ENCODE measurements at regions not wholly inside any gene's neighbourhood (a gene's known extent, or its start where the extent isn't known, plus 50 kb on each side); places are given as distances from the start of the nearest gene placed in this dataset.
"Not testable (repeated sequence)": the region's sequence is repeated elsewhere in the genome, so short reads cannot be mapped to it uniquely, and the experiment has no call there.

GRCh38 chr13:111064661-111065060 is 50.4 kb upstream of the ARHGEF7 start:
- DNase-seq = no peak

GRCh38 chr13:111062966-111063365 is 52.1 kb upstream of the ARHGEF7 start:
- no peak for DNase-seq

DNA sequence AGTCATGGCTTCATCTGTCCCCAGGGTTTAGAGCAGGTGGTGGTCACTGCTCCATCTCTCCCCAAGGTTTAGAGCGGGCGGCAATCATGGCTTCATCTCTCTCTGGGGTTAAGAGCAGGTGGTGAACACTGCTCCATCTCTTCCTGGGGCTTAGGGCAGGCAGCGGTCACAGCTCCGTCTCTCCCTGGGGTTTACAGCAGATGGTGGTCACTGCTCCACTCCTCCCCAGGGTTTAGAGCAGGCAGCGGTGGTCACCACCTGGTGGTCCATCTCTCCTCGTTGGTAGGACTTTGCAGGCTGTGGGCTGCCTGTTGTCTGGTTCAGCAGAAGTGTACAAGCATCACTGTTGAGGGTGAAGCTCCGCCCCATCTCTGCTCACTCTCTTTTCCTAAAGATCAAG is 52.8 kb upstream of the ARHGEF7 start:
- no peak for DNase-seq

- no peak for DNase-seq
Observed at GRCh38 chr13:111061358-111062045, 53.6 kb upstream of the ARHGEF7 start.

GRCh38 chr13:111060237-111060919 is 54.7 kb upstream of the ARHGEF7 start:
- no peak for DNase-seq

DNA sequence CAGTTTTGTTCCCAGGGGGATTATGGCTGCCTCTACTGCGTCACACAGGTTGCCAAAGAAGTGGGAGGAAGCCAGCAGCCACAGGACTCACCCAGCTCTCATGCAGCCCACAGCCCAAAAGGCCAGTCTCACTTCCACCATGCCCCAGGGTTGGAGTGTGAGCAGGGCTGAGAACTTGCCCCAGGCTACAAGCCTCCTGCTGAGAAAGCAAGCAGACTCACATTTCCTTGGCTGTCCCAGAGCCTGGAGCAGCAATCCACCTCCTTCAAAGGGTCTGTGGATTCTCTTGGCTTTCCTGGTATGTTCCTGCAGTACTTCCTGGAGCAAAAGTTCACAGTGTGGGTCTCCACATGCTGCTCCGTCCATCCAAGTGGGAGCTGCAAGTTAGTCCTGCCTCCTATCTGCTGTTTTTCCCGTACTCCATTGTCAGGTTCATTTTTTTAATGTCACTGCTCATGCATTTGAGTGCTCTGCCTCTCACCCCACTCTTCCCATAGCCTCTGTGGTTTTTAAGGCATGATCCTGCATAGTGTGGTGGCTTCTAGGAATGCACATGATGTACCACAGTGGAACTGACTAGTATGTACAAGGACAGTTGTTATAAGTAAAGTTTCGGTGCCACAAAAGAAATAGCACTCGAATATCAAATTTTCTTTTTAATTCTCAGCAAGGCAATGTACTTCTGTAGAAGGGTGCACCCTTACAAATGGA is 56.2 kb upstream of the ARHGEF7 start:
- no peak for DNase-seq

GRCh38 chr13:111058339-111058738 is 56.8 kb upstream of the ARHGEF7 start:
- DNase-seq = not testable (repeated sequence)

- DNase-seq = not testable (repeated sequence)
Observed at GRCh38 chr13:111051726-111052232, 63.3 kb upstream of the ARHGEF7 start.

GRCh38 chr13:111051041-111051725 is 63.9 kb upstream of the ARHGEF7 start:
- no peak for DNase-seq

GRCh38 chr13:111050539-111050879 is 64.6 kb upstream of the ARHGEF7 start:
- no peak for DNase-seq

DNA sequence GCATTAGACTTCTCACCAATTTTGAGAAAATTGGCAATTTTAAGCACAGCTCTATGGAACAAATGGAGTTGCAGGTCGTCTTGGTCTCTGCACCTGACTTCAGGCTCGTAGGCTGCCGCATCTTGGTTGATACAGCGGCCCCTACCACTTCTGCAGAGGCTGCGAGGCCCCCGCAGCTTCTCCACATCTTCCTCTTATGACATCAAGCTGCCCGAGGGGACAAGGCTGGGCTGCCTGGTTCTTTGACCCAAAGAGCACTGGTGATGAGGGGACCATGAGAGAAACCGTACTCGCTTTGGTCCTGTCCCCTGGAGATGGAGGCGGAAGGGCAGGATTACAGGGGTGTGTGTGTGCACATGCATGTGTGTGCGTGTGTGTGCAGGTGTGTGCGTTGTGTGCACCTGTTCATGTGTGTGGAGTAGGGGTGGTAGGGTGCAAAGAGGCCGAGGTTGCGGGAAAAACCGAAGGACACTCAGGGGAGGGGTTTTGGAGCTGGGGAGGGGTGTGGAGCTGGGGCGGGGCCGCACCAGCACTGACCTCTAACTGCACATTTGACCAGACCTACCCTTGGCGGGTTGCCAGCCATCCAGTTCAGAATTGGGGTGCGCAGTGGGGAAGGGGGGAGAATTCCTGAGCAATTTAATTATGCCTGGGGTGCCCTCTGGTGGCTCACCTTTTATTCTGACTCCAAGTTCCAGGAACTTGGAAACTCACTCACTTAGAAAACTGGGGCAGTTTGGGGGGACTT is 65.1 kb upstream of the ARHGEF7 start:
- peak; percentile 16 for DNase-seq

GRCh38 chr13:111048387-111048786 is 66.7 kb upstream of the ARHGEF7 start:
- DNase-seq = no peak

- no peak for DNase-seq
Observed at GRCh38 chr13:111047326-111047725, 67.8 kb upstream of the ARHGEF7 start.

- peak; percentile 42 for DNase-seq
Observed at GRCh38 chr13:111046590-111047141, 68.4 kb upstream of the ARHGEF7 start.

DNA sequence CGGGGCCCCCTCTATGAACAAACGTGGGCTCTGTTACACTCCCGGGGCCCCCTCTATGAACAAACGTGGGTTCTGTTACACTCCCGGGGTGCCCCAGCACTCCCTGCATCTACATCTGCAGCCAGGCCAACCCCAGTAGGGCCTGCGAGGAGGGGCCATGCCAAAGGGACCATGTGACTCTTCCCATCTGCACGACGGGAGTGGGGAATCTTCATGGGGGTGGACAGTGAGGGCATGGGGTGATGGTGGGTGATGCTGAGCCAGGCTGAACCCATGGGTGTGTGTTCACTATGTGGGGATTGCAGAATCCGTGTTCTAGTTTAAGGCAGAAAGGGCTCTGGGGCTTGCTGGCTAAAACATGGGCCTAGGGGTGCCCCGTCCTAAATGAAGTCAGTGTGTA is 69.9 kb upstream of the ARHGEF7 start:
- no peak for DNase-seq

DNA sequence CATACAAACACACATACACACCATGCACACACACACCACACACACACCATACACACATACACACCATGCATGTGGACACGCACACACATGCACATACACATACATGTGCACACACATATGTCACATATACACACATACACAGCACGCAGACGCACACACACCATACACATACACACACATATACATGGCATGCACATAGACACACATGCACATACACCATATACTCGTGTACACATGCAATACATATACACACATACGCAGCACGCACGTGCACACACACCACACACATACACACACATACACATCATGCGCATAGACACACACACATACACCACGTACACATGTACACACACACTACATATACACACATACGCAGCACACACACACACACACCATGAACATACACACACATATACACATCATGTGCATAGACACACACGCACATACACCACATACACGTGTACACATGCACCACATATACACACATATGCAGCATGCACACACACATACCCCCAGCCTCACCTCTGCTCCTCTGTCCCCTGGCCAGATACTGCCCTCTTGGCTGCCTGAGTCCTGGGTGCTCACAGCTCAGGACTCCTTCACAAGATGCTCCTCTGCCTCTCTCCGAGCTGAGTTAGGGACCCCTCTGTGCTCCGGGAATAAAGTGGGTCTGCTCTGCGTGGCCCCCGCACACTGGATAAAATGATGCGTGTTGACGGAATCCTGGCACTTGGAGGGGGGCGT is 70.9 kb upstream of the ARHGEF7 start:
- no peak for DNase-seq

DNA sequence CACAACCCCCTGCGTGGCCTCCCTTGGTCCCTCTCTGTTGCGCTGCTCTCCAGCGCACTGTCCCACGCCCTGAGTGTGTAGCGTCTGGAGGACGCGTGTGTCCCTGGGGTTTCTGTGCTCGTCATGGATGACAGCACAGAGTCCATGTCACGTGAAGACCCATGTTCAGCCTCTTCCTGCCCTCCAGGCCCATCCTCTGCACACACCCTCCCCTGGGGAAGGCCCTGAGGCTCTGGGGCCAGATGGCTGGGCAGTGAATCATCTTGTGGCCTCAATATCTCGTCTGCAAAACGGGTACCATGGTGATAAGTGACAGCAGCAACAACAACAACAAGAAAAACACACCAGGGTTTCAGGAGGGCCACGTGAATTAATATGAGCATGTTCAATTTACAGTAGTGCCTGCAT is 71.5 kb upstream of the ARHGEF7 start:
- DNase-seq = peak; percentile 28

DNA sequence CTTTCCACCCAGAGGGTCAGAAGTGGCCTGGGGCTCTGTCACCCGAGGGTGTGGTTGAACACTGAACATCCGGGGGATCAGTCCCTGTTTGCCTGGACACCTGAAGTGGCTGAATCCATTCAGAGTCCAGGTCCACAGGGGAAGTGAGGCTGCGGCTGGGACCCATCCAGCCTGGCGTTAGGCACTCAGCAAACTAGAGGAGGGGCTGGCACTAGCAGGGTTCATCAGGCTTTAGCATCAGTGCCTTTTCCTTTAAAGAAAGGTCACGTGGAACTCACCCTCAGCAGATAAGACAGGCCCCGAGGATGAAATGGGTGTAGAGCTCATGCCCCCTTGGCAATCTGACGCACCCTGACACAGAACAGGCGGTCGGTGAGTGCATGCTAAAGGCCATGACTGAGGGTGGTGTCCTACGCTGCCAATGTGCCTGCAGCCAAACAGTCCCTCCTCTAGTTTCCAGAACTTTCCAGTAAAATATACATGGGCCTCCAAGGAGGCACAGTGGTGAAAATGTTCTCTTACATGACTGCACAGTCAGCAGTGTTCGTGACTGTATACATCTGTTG is 72.4 kb upstream of the ARHGEF7 start:
- no peak for DNase-seq

- no peak for DNase-seq
Observed at GRCh38 chr13:111040830-111041229, 74.3 kb upstream of the ARHGEF7 start.

GRCh38 chr13:111039735-111040134 is 75.4 kb upstream of the ARHGEF7 start:
- DNase-seq = no peak

GRCh38 chr13:111038887-111039286 is 76.2 kb upstream of the ARHGEF7 start:
- DNase-seq = no peak

Data from activated CD4-positive, alpha-beta T cell treated with anti-CD3 and anti-CD28 coated beads, Interleukin-10, Interleukin-2, amounts not matched to agents 100 ng/mL and 50 ng/mL, durations not matched to agents 16 hours and 8 hours (primary cell).